Activated CD4-positive, alpha-beta T cell treated with anti-CD3 and anti-CD28 coated beads, Interleukin-2, Interleukin-4, amounts not matched to agents 100 ng/mL and 50 ng/mL, durations not matched to agents 16 hours and 8 hours (primary cell): ENCODE measurements at regions not wholly inside any gene's neighbourhood (a gene's known extent, or its start where the extent isn't known, plus 50 kb on each side); places are given as distances from the start of the nearest gene placed in this dataset.

Experiments
- DNase-seq: peaks from one replicate; pipeline ENCODE4 v3.0.0-alpha.2; 2020; ENCODE audit warnings: low spot score

DNA sequence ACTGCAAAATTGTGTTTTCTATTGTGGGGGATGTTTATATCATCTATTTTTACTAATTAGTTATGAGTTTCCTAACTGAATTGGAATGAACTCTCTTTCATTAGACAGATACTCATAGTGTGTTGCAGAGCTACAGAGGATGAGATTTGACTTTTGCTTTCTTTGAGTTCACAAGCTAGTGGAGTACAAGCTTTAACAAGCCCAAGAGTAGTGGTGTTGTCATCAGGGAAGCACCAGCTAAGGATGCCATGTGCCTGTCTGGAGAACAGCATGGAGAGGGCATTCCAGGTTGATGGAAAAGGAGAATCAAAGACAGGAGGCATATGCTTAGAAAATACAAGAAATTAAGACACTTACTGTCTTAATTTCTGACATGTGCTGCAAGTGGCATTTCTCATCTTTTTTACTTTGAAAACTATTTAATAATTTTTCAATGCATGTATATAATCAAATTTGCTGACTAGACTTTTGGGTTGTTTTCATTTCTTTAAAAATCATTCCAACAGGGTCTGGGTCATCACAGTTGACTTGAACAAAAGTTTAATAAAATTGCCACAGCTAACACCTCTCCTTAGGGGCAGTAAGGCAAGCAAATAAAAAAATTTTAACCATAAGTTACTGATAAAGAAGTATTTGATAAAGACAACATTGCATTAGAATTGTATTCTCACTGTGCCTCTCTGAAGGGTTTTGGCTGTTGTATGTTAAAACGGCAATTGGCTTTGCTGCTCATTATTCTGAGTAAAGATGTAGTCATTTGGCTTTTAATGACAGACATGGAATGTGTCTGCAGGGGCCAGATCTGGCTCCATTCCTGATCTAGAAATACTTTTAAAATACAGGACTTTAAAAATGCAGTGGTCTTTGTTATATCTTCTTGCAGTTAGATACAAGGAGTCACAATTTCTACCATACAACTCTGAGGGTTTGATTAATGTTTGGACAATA lies 323.7 kb upstream of the CDH11 start:
- DNase-seq: no peak

DNA sequence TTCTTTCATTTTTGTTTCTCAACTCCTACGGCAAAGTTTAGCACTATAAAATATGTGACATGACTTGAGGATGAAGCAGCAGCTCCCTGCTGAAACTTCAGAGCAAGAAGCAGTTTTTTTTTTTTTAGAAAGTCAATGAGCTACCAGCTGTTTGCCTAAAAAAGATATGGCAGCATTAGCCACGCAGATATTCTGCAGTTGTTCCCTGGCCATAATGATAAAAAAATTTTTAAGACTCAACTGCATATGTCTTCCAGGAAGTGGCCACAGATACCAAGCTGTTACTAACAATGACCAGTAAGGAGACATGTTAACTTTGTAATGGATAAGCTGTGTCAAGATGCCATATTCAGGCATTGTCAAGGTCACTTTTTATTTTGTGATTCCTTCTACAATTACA lies 319.6 kb upstream of the CDH11 start:
- no peak for DNase-seq

GRCh38 chr16:65429504-65430181 lies 307.8 kb upstream of the CDH11 start:
- DNase-seq: no peak

DNA sequence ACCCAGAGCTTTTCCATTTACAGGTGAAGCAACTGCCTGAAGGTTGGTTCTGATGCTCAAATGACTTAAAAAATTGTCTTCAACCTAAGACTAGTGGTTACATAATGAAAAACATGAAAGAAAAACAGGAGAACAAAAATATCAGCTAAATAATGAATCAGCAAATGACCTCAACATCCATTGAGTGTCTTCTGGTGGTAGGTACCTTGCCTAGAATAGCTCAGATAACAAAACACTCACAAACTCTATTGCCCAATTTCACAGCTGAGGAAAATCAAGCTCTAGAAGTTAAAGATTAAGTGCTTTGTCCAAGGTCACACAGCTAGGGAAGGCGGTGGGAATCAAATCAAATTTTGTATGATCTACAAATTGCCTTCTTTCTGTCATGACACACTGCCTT lies 304.6 kb upstream of the CDH11 start:
- no peak for DNase-seq

- no peak for DNase-seq
These were observed 301.1 kb upstream of the CDH11 start for GRCh38 chr16:65422934-65423333.

DNA sequence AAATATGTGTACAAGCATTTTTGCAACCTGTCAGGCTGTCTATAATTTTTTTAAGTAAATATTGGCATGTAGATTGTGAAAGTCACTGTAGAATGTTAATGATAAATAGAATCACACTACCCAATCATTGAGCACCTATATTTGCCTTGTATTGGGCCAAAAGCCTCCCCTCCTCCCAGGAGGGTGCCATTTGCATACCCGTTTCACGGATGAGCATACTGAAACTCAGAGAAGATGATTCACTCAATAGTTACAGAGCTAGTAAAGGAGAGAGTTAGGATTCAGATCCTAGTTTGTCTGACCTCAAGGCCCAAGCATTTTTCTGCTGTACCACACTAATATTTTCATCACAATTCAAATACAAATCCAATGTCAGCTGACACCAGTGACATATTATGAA lies 299.7 kb upstream of the CDH11 start:
- no peak for DNase-seq

- DNase-seq: no peak
These were observed 296.6 kb upstream of the CDH11 start for GRCh38 chr16:65418435-65418834.

- DNase-seq: no peak
These were observed 293.6 kb upstream of the CDH11 start for GRCh38 chr16:65415460-65415859.

DNA sequence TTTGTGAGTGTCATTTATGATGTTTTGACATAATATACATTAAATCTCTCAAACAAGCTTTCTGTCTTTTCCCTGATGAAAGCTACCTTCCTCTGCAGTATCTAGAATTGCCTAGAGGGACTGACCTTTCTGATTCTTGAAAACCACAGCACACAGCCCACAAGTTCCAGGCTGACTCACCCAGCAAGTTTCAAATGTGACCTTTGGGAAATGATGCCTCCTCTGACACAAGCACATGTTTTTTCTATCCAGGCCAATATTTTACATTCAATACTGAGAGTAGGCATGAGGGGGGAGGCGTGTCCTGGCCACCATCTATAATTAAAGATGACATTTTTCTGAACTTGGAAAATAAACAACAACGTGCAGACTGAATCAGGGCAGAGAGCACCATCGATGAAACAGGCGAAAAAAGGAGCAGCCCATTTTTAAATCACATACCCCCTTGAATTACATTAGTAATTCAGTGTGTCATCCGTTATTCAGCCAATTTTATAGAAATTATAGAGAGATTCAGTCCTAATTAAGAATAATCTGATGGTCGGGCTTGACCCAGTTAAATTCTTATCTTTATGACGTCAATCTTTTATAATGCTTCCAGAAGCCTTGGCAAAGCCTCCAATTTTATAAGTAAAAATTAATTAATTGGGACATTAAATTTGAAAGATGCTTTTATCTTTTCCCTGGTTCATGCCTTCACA lies 292.6 kb upstream of the CDH11 start:
- no peak for DNase-seq

DNA sequence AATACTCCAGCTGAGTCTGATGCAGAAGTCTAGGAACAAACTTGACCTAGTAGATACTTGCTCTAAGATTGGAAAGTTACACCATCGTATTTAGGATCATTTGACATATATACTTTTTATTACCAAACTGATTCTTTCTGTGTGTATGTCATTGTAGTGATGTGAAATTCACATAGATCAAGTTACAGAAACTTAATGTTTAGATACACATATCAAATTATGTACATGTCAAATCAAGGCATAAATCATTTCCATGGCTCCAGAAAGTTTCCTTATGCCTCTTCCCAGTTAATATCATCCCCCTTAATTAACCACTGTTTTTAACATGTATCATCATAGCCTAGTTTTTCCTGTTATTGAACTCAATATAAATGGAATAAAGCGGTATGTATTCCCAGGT lies 292.0 kb upstream of the CDH11 start:
- no peak for DNase-seq

DNA sequence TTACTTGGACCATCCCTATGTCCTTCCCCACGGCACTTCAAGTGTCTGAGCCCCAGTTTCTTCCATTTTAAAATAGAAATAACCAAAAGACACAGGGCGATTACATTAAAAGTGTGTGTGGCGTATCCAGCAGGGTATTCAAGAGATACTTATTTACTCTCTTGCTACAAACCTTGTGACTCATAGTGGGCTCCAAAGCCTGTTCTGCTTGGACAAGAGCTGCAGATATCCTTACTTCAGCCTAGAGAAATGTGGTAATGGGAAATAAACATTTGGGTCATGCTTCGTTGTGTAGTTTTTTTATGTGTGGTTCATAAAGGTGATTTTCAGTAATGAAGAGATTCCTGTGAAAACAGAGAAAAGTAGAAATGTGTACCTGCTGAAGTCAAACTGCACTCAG lies 288.9 kb upstream of the CDH11 start:
- DNase-seq: no peak

DNA sequence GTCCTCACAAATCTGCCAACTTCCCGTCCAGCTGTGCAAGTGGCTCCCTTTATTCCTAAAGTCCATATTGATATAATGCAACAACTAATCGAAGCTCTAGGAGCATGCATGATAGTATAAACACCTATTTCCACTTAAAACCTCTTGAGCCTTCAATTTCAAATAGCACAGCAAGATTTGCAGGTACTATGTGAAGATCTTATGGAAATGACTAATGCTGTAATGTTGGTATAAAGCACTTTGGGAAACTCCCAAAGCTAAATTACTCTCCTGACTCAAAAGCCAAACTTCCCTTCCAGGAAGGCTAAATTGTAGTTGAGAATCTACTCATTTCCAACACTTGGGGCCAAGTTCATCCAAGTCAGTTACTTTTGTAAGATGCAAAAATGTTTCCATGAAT lies 287.6 kb upstream of the CDH11 start:
- DNase-seq: no peak

- DNase-seq: no peak
These were observed 285.1 kb upstream of the CDH11 start for GRCh38 chr16:65406933-65407332.

- no peak for DNase-seq
These were observed 284.3 kb upstream of the CDH11 start for GRCh38 chr16:65406116-65406515.

GRCh38 chr16:65394281-65394680 lies 272.4 kb upstream of the CDH11 start:
- DNase-seq: no peak

DNA sequence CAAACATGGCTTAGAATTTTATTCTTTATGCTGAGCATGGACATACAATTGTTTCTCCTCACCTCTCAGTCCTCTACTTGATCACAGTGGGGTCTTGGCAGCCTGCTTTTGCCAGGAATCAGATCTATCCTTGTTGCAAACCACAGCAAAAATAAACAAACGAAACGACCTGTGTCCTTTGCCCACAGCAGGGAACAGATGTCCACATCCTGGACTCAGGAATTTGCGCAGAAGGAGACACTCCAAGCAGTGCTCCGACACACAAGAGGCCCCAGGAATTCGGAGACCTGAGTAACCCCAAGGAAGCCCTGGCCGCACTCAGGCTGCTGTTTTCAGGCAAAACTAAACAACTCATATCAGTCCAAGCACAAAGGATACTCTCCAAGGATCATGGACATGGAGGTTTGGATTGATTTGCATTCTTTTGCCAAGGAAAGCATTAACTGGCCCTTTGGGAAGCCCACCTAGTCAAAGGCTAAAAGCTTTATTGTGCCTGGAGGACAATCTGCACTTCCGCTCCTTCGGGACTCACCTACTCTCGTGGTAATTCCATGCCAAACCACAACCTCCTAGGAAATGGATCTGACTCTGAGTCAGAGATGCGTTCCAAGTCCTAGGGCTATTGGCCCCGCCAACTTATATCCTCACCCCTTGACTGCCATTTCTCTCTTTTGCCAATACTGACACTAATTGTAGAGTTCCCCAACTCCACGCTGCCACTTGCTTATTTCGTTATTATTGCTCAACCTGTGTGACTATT lies 271.1 kb upstream of the CDH11 start:
- DNase-seq: no peak

GRCh38 chr16:65388592-65388991 lies 266.7 kb upstream of the CDH11 start:
- DNase-seq: no peak

DNA sequence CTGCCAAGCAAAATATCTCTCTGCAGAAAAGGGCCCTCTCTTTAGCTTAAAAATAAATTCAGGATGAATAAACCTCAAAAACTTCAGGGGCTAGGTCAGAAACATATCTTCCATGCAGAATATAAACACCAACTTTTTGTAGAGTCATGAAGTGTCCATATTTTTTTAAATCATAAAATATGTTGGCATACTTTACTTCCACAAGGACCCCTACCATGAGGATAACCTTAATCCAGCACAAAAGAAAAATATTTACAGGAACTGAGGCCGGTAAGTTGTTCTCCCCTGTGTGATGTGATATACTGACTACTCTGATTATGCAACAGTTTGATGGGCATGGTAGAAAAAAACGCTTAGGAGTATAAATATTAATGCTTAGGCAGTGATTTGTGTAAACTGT lies 264.8 kb upstream of the CDH11 start:
- no peak for DNase-seq

DNA sequence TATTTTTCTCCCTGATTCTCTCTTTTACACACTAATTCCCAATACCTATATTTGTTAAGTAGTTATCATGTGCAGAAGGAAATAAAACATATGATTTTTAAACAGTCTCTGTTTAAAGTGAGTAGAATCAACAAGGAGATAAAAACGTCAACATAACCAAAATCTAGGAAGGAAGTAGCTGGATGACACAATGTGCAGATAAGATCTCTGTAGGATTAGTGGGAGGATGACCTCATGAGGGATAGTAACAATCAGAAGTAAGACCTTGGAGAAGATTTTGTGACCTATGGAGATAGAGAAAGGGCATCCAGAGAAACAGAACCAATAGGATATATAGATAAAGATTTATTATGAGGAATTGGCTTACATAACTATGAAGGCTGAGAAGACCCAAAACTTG lies 262.6 kb upstream of the CDH11 start:
- no peak for DNase-seq

GRCh38 chr16:65377195-65377594 lies 255.3 kb upstream of the CDH11 start:
- no peak for DNase-seq

GRCh38 chr16:65376601-65377000 lies 254.7 kb upstream of the CDH11 start:
- DNase-seq: no peak

- DNase-seq: no peak
These were observed 253.8 kb upstream of the CDH11 start for GRCh38 chr16:65375651-65376050.
